ENCODE measurements at regions not wholly inside any gene's neighbourhood (a gene's known extent, or its start where the extent isn't known, plus 50 kb on each side); places are given as distances from the start of the nearest gene placed in this dataset.

DNA sequence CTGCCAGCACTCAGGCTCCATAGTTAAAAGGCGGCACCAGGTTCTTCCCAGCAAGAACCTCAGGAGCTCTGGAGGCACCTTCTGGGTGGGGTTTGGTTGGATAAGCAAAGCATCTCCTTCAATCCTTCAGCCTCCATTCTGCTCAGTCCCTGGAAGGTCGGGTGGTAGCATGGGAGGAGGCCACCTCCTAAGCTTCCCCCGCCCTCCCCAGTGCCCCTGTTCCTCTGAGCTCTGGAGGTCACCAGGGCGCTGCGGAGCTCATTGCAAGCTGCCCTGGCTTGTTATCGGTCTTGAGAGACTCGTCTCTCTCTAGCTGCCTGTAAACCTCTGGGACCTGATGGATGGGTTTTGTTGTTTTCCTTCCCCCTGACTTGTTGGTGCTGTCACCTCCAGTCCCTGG lies 124.8 kb downstream of the RPLP1 start:
- DNase-seq = no peak

DNA sequence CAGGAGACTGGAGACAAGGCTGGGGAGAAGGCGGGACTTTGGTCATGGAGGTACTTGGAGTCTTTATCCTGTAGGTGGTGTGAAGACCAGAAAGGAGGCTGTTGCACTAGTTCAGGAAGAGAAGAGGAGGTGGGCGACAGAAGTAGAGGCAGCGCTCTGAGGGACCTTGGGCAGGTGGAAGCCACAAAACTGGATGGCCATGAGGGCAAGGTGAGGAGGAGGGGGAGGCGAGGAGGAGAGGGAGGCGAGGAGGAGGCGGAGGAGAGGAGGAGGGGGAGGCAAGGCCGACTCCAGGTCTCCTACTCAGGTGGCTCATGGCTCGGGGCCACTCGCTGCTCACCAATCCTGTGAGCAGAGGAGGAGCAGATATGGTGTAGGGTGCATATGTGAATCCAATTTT lies 125.6 kb downstream of the RPLP1 start:
- no peak for DNase-seq

DNA sequence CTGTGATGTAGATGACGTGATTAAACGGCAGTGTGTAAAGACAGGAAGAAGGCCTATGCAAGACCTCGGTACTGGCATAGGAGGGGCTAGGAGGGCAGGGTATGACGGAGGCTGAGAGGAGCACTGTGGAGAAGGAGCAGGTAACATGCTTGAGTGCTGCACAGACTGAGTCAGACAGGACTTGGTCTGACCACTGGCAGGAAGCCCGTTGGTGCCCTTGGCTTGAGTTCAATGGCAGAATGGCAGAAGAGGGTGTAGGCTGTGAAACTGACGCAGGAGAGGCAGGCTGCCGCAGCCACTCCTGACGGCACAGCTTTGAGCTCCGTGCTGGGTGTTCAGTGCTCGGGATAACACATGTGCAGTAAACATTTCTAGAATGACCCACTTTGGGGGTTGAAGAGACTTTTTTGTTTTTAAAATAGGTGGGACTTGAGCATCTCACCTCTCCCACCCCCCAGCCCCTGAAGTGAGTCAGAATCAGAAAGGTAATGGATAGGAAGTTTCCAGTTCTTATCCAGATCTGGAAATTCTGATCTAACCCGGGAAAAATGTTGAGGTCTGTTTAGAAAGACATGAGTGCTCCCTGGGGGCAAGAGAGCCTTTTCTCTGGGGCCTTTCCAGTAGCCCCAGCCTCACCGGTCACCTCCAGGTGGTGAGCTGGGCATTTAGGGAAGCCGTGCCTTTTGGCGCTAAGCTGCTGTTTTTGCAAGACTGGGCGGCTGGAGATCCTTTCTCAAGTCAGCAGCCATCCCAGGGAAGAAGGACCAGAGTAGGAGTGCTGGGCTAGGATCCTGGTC lies 126.4 kb downstream of the RPLP1 start:
- DNase-seq = peak; percentile 8

DNA sequence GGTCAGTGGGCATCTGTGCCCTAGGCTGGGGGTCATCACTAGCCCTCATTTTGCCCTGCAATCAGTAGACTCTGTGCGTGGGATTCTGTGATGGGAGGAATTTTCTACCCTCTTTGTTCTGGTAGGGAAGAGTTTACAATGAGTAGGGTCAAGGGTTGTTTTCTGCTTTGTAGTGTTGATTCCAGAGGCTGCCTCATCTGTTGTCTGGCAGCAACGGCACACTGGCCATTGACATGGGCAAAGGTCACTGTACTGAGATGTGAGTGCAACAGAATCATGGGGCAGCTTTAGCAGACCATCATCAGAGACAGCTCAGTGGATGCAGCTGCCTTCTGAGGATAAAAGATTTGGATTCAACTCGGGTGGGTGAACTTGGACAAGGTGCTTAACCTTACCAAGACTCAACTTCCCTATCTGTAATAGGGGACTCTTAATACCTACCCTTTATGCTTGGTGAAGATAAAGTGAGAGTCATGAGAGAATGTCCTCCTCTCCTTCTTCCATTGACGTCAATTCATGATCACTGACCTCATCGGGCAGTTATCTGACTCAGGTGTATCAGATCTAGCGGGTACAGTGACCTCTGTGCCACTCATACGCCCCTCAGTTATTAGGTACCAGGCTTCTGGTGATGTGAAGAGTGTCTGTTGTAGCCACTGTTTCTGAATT lies 127.5 kb downstream of the RPLP1 start:
- DNase-seq = no peak

DNA sequence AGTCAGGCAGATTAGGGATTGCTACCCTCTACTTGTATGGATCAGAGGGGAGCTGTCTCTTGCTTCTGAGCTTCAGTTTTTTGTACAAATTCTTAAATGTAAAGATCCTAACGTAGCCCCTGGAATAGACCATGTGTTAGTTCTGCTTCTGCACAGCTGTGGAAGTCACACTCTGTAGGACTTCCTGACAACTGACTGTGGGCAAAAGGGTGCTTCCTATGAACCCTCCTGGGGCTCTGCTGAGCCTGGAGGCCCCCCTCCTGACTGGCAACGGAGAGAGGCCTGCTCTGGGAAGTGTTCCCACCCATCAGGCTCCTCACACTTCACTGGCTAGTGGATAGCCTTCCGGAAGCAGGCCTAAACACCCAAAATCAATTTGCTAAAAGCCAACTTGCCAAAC lies 131.0 kb downstream of the RPLP1 start:
- DNase-seq = no peak

DNA sequence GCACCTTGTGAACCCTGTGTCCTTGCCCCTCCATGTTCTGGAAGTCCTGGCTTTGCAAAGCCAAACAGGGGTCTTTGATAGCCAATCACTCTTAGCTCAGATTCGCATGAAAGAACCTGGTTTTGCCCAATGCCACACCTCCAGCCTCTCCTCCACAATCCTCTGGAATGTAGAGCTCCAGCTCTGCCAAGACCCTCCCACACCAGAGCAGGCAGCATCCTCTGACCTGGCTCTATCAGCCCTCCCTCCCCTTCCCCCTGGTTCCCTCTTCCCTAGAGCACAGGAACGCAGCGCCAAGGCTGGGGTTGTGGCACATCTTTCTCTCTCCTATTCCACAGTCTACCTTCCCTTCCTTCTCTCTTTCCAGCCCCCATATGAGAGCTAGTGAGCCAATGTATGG lies 133.3 kb downstream of the RPLP1 start:
- no peak for DNase-seq

DNA sequence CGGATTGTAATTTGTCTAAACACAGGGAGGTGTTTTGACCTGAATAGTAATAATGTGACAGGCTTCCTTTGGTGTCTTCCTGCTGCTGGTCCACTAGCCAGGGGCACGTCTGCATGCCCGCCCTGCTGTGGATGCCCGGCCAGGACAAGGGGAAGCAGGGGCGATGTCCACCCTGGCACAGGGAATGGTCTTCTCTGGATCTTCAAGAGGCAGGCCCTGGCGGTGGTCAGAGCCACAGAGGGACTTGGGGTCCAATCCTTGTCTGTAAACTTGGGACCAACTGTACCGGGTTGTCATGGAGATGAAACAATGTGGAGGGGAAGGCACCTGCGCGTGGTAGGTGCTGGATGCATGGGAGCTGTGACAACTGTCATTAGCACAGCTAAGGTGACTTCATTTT lies 134.1 kb downstream of the RPLP1 start:
- no peak for DNase-seq

DNA sequence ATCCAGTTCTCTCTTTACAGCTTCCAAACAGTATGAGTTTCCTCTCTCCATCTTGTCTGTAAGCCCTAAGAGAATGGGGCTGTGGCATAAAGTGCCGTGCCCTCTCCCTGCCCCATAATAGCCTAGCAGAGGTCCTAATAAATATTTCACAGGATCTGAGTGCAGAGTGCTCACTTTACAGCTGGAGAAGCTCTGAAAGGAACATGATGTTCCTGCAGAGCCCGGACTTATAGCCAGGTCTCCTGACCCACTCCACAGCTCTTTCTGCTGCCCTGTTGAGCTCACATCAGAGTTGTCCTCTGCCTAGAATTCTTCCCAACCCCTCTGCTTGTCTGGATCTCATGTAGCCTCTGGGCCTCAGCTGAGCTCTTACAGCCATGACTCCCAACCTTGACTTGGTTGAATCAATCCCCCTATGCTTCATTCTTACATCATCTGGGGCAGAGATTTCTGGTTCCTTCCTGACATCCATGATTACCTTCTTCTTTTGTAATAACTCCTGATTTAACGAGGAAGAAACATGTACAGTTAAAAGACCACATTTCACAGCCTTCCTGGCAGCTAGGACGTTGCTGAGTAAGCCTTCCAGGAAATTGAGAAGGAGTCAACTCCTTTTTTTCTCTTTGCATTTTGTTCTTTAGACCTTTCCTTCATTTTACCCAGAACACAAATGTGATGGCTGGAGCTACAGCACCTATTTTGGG lies 135.3 kb downstream of the RPLP1 start:
- DNase-seq = no peak

DNA sequence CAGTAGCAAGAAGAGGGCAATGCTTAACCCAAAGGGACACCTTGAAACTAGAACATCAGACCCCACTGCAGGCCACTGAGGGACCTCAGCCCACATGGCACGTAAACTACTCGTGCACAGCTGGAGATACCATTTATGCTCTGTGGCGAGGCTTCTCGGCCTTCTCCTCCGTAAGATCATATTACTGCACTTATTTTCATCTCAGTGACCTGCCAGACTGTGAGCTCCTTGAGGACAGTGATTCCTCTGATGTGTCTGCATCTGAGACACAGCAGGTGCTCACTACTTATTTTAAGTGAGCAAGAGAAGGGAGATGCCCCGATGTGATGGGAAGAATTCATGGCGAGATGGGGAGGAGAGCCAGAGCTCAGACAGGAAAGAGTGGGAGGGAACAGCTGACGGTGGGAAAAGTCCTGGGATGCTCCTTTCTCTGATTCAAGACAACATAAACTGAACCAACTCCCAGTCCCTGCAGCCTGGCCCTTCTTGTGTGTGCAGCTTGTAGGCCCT lies 137.6 kb downstream of the RPLP1 start:
- no peak for DNase-seq

DNA sequence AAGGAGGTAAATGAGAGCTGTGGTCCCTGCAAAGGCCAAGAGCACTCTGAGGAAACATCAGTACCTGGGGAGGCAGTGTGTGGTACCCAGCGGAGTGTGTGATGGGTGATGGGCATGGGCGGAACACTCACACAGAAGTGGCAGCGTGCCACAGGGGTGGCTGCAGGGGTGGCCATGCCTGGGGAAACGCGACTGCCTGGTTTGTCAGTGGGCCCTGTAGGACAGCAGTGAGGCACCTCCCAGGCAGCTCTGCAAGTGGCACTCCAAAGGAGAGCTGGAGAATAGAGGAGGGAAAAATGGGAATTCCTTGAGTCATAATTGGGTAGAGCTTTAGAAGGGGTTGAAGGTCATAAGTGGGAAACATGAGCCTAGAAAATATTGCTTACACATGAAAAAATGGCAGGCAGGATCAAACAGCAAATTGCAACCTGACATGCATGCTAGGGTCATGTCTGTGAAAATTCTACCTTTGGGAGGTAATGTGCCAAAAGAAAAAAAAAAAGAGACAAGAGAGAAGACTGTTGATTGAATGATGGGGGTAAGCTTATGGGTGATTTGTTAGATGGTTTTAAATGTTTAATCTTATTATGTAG lies 138.4 kb downstream of the RPLP1 start:
- DNase-seq = peak; percentile 4

DNA sequence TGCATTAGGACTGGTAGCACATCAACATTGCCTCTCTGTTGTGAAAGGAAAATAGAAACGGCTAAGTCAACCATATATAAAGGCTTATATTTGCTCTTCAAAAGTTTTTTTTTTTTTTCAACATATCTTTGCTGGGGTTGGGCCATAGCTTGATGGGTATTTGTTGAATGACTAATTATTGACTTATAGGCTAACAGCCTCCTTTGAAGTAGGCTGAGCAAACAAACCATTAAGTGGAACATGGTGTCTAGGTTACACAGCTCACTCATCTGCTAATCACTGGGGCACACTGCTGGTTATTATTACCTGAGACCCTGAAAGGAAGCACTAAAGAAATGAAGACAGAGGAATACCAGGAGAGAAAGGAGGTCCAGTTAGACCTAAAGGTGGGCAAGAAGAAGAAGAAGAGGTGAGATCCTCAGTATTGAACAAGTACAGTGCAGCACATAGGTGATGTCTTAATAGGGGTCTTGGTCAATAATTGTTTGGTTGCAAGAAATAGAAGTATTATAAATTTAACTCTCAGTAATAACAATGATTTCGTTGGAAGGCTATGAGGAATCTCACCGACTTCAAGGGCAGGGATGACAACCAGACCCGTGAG lies 139.4 kb downstream of the RPLP1 start:
- DNase-seq = peak; percentile 76

DNA sequence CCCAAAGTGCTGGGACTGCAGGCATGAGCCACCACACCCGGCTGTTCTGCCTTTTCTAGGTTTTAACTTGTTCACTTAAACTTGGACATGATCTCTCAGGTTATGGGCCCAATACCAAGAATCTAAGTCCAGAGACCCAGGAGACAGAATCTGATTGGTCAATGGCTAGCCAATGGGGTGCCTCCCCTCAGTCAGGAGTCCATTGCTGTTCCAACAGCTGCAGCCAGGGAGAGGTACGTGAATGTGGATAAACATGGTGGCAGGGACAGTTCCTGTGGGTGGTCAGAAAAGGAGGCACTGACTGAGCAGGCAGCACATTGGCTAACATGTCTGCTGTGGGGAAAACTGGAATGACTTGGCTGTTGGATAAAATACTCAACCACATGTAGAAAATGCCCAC lies 140.3 kb downstream of the RPLP1 start:
- no peak for DNase-seq

DNA sequence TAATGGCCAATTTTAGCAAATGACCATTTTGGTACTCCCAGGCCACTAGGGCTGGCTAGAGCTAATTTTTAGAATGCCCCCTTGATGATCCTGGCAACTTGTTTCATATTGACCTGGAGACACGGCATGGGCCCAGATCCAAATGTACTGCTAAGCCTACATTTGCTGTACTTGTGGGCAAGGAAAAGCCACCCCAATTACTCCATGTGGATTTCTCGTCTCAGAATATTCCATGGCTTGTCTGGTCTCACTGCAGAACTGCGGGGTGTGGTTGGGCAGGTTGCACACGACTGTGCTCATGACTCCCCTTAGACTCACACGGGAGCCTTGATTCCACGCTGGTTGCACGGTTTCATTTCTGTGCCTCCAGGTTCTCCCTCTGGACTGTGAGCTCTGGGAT lies 140.9 kb downstream of the RPLP1 start:
- DNase-seq = no peak

DNA sequence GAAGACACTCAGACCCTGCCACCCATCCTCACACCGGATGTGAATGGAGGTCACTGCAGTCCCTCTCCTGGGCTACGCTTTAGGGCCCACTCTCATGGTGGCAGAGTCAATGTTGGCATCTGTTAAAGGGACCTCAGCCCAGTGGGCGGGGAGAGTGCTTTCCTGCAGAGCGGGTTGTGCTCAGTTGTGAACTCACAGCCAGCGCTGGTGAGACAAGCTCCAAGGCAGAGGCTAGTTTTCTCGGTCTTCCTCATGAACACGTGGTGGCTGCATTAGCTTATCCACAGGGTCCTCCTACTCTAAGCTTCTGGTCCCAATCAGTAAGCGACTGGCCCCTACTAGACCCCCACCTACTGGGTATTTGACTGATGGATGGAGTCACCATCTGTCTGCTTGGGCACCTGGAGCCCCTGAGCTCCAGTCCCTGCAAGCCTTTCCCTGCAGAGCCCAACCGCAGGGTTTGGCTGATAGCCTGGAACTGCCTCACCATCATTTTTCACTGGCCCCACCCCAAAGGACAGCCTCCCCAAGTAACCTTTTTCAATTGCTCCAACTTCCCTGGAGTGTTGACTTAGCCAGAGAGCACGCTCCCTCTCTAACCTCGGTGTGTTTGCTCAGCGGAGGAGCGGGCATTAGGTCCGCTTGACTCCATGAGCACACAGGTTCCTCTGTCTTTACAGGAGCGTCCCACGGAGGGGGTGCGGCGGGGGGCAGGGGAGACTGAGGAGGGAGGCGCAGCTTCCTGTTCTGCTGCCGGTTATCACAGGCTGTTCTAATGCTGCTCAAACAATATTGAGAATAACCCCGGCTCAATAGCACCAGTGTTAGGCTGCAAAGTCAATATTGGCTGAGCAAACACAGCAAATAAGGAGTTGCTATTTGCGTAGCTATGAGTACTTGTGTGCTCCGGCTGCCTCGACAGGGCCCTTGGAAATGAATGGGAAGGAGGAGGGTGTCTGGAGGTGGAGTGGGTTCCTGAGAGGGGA lies 141.7 kb downstream of the RPLP1 start:
- peak; percentile 93 for DNase-seq

DNA sequence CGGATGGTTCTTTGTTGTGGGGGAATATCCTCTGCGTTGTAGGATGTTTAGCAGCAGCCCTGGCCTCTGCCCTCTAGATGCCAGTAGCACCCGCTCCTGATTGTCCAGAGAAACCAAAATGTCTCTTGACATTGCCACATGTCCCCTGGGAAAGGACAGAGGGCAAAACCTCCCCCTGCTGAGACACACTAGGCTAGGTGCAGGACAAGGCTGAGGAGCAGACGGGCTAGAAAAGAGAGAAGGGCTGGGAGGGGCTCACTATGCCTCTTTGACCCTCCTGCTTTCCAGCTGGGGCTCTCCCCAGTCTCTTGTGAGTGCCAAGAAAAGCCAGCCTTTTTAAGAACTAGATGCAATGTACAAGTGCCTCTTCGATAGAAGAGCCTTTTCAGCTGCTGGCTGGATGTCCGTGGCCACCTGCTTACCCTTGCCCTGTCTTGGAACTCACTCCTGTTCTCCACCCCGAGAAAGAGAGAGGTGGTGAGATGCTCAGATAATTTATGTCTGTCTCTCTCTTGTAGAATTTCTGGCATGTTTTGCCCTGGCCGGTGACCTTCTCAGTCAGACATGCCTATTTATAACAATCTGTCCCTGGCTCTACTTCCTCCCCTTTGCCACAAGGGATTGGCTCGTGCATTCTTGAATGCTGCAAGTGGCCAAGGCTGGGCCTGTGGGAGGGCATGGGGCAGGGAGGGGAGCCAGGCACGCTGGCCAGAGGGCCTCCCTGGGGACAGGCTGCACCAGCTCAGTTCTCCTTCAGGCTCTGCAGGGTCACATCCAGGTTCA lies 142.6 kb downstream of the RPLP1 start:
- DNase-seq = peak; percentile 67

DNA sequence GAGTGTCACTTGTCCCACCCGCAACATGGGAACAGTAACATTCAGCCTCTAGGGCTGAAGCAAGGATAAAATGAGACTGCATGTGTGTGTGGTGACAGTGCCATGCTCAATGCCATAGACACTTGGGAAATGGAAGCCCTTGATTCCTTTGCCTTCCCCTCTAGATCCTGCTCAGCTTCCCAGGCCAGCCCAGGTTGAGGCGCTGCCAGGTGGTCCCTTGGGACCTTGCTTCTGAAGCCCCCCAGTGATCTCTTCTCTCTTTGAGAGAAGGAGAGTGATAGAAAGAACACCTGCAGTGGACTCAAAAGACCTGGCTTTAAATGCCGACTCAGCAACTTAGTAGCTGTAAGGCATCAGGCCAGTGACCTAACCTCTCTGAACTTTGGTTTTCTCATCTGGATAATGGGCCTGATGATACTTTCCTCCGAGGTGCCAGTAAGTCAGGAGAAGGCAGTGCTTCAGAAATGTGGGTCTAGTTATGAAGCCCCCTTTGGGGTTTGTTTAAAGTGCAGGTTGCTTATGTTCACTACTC lies 144.5 kb downstream of the RPLP1 start:
- no peak for DNase-seq

DNA sequence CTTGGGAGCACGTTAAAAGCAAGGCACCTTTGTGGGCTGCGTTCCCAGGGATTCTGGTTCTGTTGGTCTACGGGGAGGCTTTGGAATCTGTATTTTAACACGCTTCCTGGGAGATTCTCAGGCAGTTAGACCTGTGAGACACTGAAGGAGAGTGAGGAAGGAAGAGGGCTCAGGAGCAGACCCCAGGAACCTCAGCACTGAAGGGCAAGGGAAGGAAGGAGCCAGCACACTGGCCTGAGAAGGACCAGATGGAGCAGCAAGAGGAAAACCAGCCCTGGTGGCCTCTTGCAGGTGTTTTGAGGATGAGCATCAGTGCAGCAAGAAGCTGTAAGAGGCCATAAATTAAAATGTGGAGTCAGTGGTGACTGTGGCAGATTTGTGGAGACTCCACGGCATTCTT lies 146.7 kb downstream of the RPLP1 start:
- no peak for DNase-seq

DNA sequence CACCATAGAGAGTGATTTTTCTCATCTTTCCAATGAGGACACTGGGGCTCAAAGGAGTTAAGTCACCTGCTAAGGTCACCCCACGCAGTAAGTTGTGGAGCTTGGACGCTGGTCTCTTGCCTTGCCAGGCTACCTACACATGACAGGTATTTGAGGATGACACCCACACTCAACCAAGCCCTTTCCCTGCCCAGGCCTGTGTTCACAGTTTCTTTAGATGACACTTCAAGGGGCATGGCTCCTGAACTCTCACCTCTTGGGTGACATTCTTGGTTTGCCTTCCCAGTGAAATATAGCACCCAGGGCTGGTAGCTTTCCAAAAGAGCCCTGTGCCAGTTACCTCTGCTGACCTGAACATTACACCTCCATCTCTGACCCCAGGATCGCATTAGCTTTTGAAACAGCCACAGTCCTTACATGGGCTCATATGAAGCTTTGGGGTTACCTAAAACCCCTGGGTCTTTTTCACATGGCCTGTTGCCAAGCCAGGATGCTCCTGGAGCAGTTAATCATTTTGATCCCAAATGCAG lies 148.0 kb downstream of the RPLP1 start:
- no peak for DNase-seq

DNA sequence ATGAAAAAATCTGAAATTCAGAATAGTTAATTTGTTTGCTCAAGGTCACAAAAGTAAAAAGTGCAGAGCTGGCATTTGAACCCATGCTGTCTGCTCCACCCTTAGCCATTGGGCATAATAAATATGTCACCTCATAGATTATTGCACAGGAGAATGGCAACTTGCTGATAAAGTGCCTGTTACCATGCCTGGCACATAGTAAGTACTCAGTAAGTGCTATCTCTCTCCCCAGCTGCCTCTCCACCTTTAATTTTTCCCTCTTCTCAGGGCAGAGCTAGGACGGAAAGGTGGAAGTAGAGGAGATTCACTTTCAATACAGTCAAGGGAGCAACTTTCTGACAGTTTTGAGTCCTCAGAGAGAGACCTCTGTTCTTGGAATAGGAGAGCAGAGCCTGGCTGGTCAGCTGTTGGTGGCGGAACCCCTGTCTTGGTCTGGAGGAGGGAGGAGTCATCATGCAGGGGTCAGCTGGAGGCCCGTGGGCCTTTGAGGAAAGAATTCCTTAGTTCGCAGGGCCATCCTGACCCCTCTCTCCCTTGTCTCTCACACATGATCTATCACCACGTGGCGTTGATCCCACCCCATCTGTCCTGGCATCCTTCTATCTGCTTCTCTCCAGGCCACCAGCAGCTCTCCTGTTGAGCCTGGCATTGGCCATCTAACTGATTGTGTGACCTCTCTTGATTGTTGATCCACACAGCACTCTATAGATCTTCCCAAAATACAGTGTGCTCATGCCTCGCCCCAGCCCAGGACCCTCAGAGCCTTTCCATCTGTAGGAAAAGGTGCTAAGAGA lies 149.3 kb downstream of the RPLP1 start:
- no peak for DNase-seq

DNA sequence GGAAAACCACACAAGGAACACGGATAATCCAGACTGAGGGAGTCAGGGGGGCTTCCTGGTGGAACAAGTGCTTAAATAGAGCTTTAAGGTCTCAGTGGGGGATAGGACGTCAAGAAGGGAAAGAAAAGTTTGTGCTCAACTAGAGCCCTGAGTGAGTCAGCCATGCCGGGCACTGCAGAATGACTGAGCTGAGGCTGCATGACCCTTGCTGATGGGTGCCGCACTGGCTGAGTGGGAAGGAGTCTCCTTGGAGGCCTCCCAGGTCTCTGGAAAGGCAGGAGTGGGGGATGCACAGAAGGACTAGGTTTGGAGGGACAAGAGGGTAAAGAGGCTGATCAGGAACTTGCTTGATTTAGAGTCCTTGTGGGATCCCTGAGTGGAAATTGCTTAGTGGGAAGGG lies 150.3 kb downstream of the RPLP1 start:
- DNase-seq = no peak

Data from NCI-H2029 treated with DMSO at 0.1 percent for 48 hours (cell line).